SH-SY5Y (cell line): ENCODE measurements at regions not wholly inside any gene's neighbourhood (a gene's known extent, or its start where the extent isn't known, plus 50 kb on each side); places are given as distances from the start of the nearest gene placed in this dataset.

Experiments
- GATA2 ChIP-seq: IDR thresholded peaks from 2 replicates; pipeline ENCODE4 v1.6.1; 2011; ENCODE audit warnings: mild to moderate bottlenecking, low read depth, low read length
- GATA3 ChIP-seq: IDR thresholded peaks from 2 replicates; pipeline ENCODE4 v1.6.1; 2011; ENCODE audit warnings: low read depth, mild to moderate bottlenecking, low read length, moderate library complexity

DNA sequence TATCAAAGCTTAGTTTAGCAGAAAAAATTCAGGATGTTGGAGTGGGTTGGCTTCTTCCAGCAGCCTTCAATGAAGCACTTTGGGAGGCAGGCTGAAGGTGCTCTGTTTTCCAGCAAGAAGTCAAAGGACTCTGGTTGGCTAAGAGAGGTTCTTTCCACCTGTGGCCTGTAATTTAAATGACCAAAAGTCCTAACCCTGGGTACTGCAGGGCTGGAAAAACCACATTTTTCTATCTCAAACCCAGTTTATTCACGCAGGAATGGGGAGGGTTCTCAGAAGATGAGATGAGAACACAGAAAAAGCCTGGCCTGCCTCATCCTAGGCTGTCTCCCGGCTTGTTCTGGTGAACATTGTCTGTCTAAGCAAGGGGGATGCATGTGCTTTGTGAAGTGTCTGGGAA is 68.6 kb upstream of the ZFHX3 start:
- TF ChIP-seq GATA2 (no peak), GATA3 (no peak)
